H1 (cell line): ENCODE measurements at regions not wholly inside any gene's neighbourhood (a gene's known extent, or its start where the extent isn't known, plus 50 kb on each side); places are given as distances from the start of the nearest gene placed in this dataset.

Experiments
- CTCF ChIA-PET: fragments of 300-600 bp; sonication (Branson Sonifier 250); formaldehyde crosslinking; loops from one replicate; lab custom pipeline; 2021; ENCODE audit not compliant: partially characterized antibody; lab: Charles Lee
- POLR2A ChIA-PET: fragments of 300-600 bp; sonication (Branson Sonifier 250); formaldehyde crosslinking; loops from one replicate; lab custom pipeline; 2021; ENCODE audit warnings: inconsistent platforms; ENCODE audit not compliant: partially characterized antibody; lab: Charles Lee
- DNase-seq, 2 experiments: peaks; one replicate each; pipeline versions ENCODE4 v3.0.0 to v3.0.0-alpha.2; 2010 to 2022; ENCODE audit warnings: low spot score in 2 of 2, low read depth in 1 of 2, mixed read lengths in 1 of 2
- FAIRE-seq: peaks from 2 replicates; lab custom pipeline; 2011; peaks lifted over from hg19 to GRCh38; lab: Jason Lieb, UNC
- H2AFZ ChIP-seq: 2 replicates; pipeline ENCODE4 v1.8.1; 2012; ENCODE audit warnings: low read length, inconsistent platforms
- H2AK5ac ChIP-seq: 2 replicates; pipeline ENCODE4 v1.6.1; 2013; ENCODE audit warnings: low read depth, low read length
- H2BK120ac ChIP-seq: replicated peaks from 2 replicates; pipeline ENCODE3; 2013; ENCODE audit warnings: low read depth, low read length, inconsistent platforms
- H2BK12ac ChIP-seq: 2 replicates; pipeline ENCODE4 v1.6.1; 2013; ENCODE audit warnings: low read depth, low read length
- H2BK15ac ChIP-seq: 2 replicates; pipeline ENCODE4 v1.6.1; 2013; ENCODE audit warnings: low read length
- H2BK20ac ChIP-seq: 2 replicates; pipeline ENCODE4 v1.6.1; 2013; ENCODE audit warnings: low read length
- H2BK5ac ChIP-seq: 2 replicates; pipeline ENCODE4 v1.6.1; 2013; ENCODE audit warnings: low read depth, low read length
- H3K14ac ChIP-seq: 2 replicates; pipeline ENCODE4 v1.6.1; 2013; ENCODE audit warnings: inconsistent platforms; ENCODE audit not compliant: insufficient read length
- H3K18ac ChIP-seq: 2 replicates; pipeline ENCODE4 v1.6.1; 2013; ENCODE audit warnings: low read length; ENCODE audit errors: extremely low read depth
- H3K23ac ChIP-seq: 2 replicates; pipeline ENCODE4 v1.6.1; 2013; ENCODE audit warnings: inconsistent platforms; ENCODE audit not compliant: insufficient read length
- H3K23me2 ChIP-seq: 2 replicates; pipeline ENCODE4 v1.6.1; 2013; ENCODE audit warnings: low read depth, low read length
- H3K27ac ChIP-seq: 2 replicates; pipeline ENCODE4 v1.6.1; 2011; ENCODE audit warnings: low read depth, low read length, inconsistent platforms
- H3K27me3 ChIP-seq, 4 experiments: replicated peaks in 1 of 4; 1 replicate in 1 of 4; 2 replicates in 3 of 4; pipeline versions ENCODE4 v1.6.1 to v1.8.1; 2011 to 2013; ENCODE audit warnings: low read length in 3 of 4, mild to moderate bottlenecking in 3 of 4, inconsistent platforms in 2 of 4, mixed read lengths in 2 of 4, moderate library complexity in 1 of 4; ENCODE audit not compliant: control insufficient read depth in 3 of 4, insufficient read depth in 3 of 4; ENCODE audit errors: extremely low read depth in 1 of 4
- H3K36me3 ChIP-seq, 4 experiments: 2 replicates each; pipeline versions ENCODE4 v1.6.1 to v1.8.1; 2011 to 2013; ENCODE audit warnings: mild to moderate bottlenecking in 4 of 4, low read length in 3 of 4, moderate library complexity in 2 of 4, control low read depth in 1 of 4, inconsistent platforms in 1 of 4; ENCODE audit not compliant: insufficient read depth in 4 of 4, control insufficient read depth in 2 of 4
- H3K4ac ChIP-seq: replicated peaks from 2 replicates; pipeline ENCODE3; 2013; ENCODE audit warnings: low read length, low read depth, mixed read lengths, inconsistent platforms; ENCODE audit not compliant: insufficient read length
- H3K4me1 ChIP-seq, 4 experiments: replicated peaks in 1 of 4; 1 replicate in 1 of 4; 2 replicates in 3 of 4; pipeline versions ENCODE4 v1.6.1 to v1.8.1; 2011 to 2013; ENCODE audit warnings: low read length in 3 of 4, inconsistent platforms in 2 of 4, mixed read lengths in 1 of 4; ENCODE audit not compliant: insufficient read depth in 4 of 4, control insufficient read depth in 3 of 4
- H3K4me2 ChIP-seq, 2 experiments: 2 replicates each; pipeline versions ENCODE4 v1.6.1 to v1.8.1; 2011 to 2013; ENCODE audit warnings: low read depth in 2 of 2, low read length in 2 of 2, control low read depth in 1 of 2, inconsistent platforms in 1 of 2, mild to moderate bottlenecking in 1 of 2; ENCODE audit not compliant: insufficient read depth in 1 of 2
- H3K4me3 ChIP-seq, 4 experiments: fragments of 200-600, 300-600 bp in 1 of 4; sonication (generic), shearing (Covaris generic), sonication (Bioruptor Twin) in 1 of 4; 2 replicates each; pipeline versions ENCODE4 v1.5.1 to v1.8.1; 2011 to 2016; ENCODE audit warnings: low read length in 4 of 4, low read depth in 3 of 4, control low read depth in 2 of 4, inconsistent platforms in 2 of 4, mild to moderate bottlenecking in 2 of 4, mixed read lengths in 1 of 4, moderate library complexity in 1 of 4; ENCODE audit not compliant: insufficient read depth in 2 of 4; ENCODE audit errors: extremely low read depth in 1 of 4
- H3K56ac ChIP-seq: replicated peaks from 2 replicates; pipeline ENCODE3; 2013; ENCODE audit warnings: low read depth, mild to moderate bottlenecking, mixed read lengths, low read length, inconsistent platforms; ENCODE audit not compliant: insufficient read length
- H3K79me1 ChIP-seq: 2 replicates; pipeline ENCODE4 v1.6.1; 2013; ENCODE audit warnings: low read depth, low read length, control low read depth
- H3K79me2 ChIP-seq, 2 experiments: 2 replicates each; pipeline versions ENCODE4 v1.6.1 to v1.8.1; 2012 to 2013; ENCODE audit warnings: low read length in 2 of 2, mild to moderate bottlenecking in 2 of 2, inconsistent platforms in 1 of 2; ENCODE audit not compliant: insufficient read depth in 2 of 2, control insufficient read depth in 1 of 2
- H3K9ac ChIP-seq, 4 experiments: replicated peaks in 1 of 4; 1 replicate in 1 of 4; 2 replicates in 3 of 4; pipeline versions ENCODE4 v1.6.1 to v1.8.1; 2011 to 2013; ENCODE audit warnings: low read depth in 3 of 4, low read length in 3 of 4, control low read depth in 2 of 4, mild to moderate bottlenecking in 2 of 4, moderate library complexity in 2 of 4, inconsistent platforms in 1 of 4; ENCODE audit errors: extremely low read depth in 1 of 4
- H3K9me3 ChIP-seq, 2 experiments: 2 replicates each; pipeline versions ENCODE4 v1.6.1 to v1.8.1; 2012 to 2013; ENCODE audit warnings: mild to moderate bottlenecking in 2 of 2, moderate library complexity in 2 of 2, control low read depth in 1 of 2, inconsistent platforms in 1 of 2, low read depth in 1 of 2, low read length in 1 of 2, mixed read lengths in 1 of 2; ENCODE audit not compliant: insufficient read depth in 2 of 2
- H4K20me1 ChIP-seq, 2 experiments: replicated peaks in 1 of 2; 2 replicates each; pipeline versions ENCODE3 to v1.8.1; 2011 to 2013; ENCODE audit warnings: inconsistent platforms in 2 of 2, low read length in 2 of 2, mild to moderate bottlenecking in 1 of 2; ENCODE audit not compliant: insufficient read depth in 2 of 2, control insufficient read depth in 1 of 2
- H4K5ac ChIP-seq: 2 replicates; pipeline ENCODE4 v1.6.1; 2013; ENCODE audit warnings: low read length, low read depth, mixed read lengths, inconsistent platforms; ENCODE audit not compliant: insufficient read length
- H4K8ac ChIP-seq: 2 replicates; pipeline ENCODE4 v1.8.0; 2013; ENCODE audit warnings: mild to moderate bottlenecking, moderate library complexity, low read length, inconsistent platforms; ENCODE audit not compliant: insufficient read depth; ENCODE audit errors: extremely low read depth
- H4K91ac ChIP-seq: replicated peaks from 2 replicates; pipeline ENCODE3; 2013; ENCODE audit warnings: low read length, mixed read lengths, inconsistent platforms; ENCODE audit not compliant: insufficient read length
- BRCA1 ChIP-seq: IDR thresholded peaks from 2 replicates; pipeline ENCODE4 v1.6.1; 2012; ENCODE audit warnings: low read depth, low read length, improper control_type of control experiment
- EGR1 ChIP-seq: IDR thresholded peaks from 2 replicates; pipeline ENCODE4 v1.6.1; 2011; ENCODE audit warnings: low read depth, low read length, borderline replicate concordance
- KDM4A ChIP-seq: IDR thresholded peaks from one replicate; pipeline ENCODE4 v1.7.1; 2012; ENCODE audit warnings: low read depth, mild to moderate bottlenecking, moderate library complexity, low read length, inconsistent platforms; ENCODE audit not compliant: severe bottlenecking
- KDM5A ChIP-seq: fragments of 200-600 bp; IDR thresholded peaks from 2 replicates; pipeline ENCODE4 v1.7.1; 2012; ENCODE audit warnings: mild to moderate bottlenecking, low read length, inconsistent platforms, mixed read lengths
- POLR2A ChIP-seq, 2 experiments: IDR thresholded peaks; 1 replicate in 1 of 2; 2 replicates in 1 of 2; pipeline ENCODE4 v1.6.1; 2011; ENCODE audit warnings: low read depth in 2 of 2, low read length in 2 of 2, mild to moderate bottlenecking in 2 of 2; ENCODE audit errors: control extremely low read depth in 1 of 2
- RAD21 ChIP-seq, 2 experiments: IDR thresholded peaks in 1 of 2; conservative IDR thresholded peaks in 1 of 2; 2 replicates each; pipeline ENCODE4 v1.6.1; 2011; ENCODE audit warnings: low read depth in 2 of 2, low read length in 2 of 2, improper control_type of control experiment in 1 of 2, inconsistent platforms in 1 of 2, mild to moderate bottlenecking in 1 of 2, moderate library complexity in 1 of 2
- RXRA ChIP-seq: IDR thresholded peaks from 2 replicates; pipeline ENCODE4 v1.6.1; 2011; ENCODE audit warnings: low read depth, mild to moderate bottlenecking, low read length, moderate library complexity; ENCODE audit not compliant: insufficient read depth
- SP1 ChIP-seq: IDR thresholded peaks from 2 replicates; pipeline ENCODE4 v1.6.1; 2011; ENCODE audit warnings: low read depth, low read length
- TBP ChIP-seq: IDR thresholded peaks from 2 replicates; pipeline ENCODE4 v1.6.1; 2011; ENCODE audit warnings: low read depth, low read length, improper control_type of control experiment
- TCF12 ChIP-seq: IDR thresholded peaks from 2 replicates; pipeline ENCODE4 v1.6.1; 2011; ENCODE audit warnings: low read depth, mild to moderate bottlenecking, low read length
- WGBS, 2 experiments: shearing (Covaris generic) in 1 of 2; methylation state at CpG; one replicate each; pipeline versions ENCODE4 v1.1.6 to v1.1.7; 2013 to 2015; ENCODE audit warnings: low lambda C conversion rate in 2 of 2, mixed read lengths in 2 of 2, inconsistent platforms in 1 of 2, low coverage in 1 of 2, missing lambda C conversion rate in 1 of 2; ENCODE audit not compliant: insufficient replicate concordance in 2 of 2, insufficient coverage in 1 of 2, insufficient read length in 1 of 2; ENCODE audit errors: extremely low coverage in 1 of 2, missing lambda C conversion rate in 1 of 2; 5-methylcytosine and 5-hydroxymethylcytosine counted together

DNA sequence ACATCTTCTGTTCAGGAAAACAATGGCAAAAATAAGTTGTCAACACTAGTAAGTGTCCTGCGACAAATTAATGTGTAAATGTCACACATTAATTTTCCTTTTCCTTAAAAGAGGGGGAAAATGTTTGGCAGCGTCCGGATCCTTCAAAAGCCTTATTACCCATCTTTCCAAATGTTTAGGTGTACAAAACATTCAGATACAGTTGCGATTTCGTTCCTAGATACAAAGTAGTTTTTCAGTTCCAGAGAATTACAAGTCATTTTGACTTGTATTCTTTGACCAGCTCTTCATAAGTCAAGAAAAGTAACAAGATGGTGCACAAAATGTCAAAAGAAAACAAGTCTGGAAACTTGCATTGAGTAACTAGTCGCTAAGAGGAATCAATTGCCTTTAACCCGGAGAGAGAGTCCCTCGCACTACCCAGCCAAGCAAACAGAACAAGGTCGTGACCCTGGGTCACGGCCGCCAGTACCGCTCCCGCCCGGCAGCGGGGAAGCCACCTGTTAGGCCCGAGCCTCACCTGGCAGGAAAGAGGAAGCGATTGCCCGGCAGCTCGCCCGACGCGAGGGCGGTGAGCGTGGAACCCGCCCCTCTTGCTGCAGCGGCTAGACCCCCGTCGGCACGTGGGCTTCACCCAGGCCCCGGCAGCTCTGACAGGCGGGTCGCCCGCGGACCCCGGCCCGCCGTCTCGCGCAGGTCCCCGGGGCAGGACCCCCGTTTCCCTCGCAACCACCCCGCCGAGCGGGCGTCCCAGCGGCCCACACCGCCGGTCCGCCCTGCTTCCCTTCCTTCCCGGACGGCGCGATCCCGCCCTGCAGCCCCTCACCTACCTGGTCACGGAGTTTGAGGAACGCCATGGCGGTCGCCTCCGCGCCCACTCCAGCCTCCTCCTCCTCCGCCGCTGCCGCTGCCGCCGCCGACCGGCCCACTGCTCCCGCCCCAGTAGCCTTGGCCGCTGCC, 61.0 kb upstream of the ANKRD28 start:
- H3K4ac ChIP-seq: no peak overlapping the region
- H2BK12ac ChIP-seq: no peak overlapping the region
- H3K18ac ChIP-seq: peak overlapping the region; percentile 71; the same call in 1 of the 2 replicates
- peak overlapping the region; percentile 76; the same call in 1 of the 2 replicates for H4K8ac ChIP-seq
- H2BK120ac ChIP-seq: no peak overlapping the region
- H3K23ac ChIP-seq: no peak overlapping the region
- no peak overlapping the region for H3K14ac ChIP-seq
- H3K79me1 ChIP-seq: no peaks in the 10 kb centered on the region; the same call in 1 of the 2 replicates
- H4K91ac ChIP-seq: no peak overlapping the region
- no peak overlapping the region for H4K5ac ChIP-seq
- H3K79me2 ChIP-seq: peaks cover 12 to 56% of the 10 kb centered on the region in 2 experiments; a peak in 3 of 4 replicates
- 0 out of 2 replicates have a peak overlapping the region, but pooled peaks have one; percentile 40 for H3K27ac ChIP-seq
- H3K4me1 ChIP-seq: peaks cover 0 to 6% (median 0%) of the 10 kb centered on the region in 4 experiments; a peak in 2 of 7 replicates
- CTCF ChIA-PET: no interaction called here
- H3K9me3 ChIP-seq: no peaks in the 10 kb centered on the region
- H3K23me2 ChIP-seq: peaks cover 11% of the 10 kb centered on the region
- no peak overlapping the region for H2BK15ac ChIP-seq
- peak overlapping the region; percentile 13 for H3K56ac ChIP-seq
- POLR2A ChIA-PET: interaction anchor here (0.7 to 0.9 kb wide), 2 partner anchors 12 to 44 kb away, joined by 3 read pairs; no protein-coding TSS in a partner anchor
- H3K27me3 ChIP-seq: no peaks in the 10 kb centered on the region
- peak overlapping the region; percentile 72 to 92 for H3K4me2 ChIP-seq
- peak overlapping the region; percentile 50 to 72 (median 68) for H3K4me3 ChIP-seq
- H2AK5ac ChIP-seq: no peak overlapping the region
- H4K20me1 ChIP-seq: no peaks in the 10 kb centered on the region
- H2AFZ ChIP-seq: no peak overlapping the region
- peak in 1 of 2 experiments; percentile 79 for DNase-seq
- WGBS, 2 experiments: 7% methylated on average over 37 of the region's 70 CpGs; no CpG with 5 or more reads in 1 of the 2 experiments
- peak overlapping the region; percentile 46 to 87 (median 70) for H3K9ac ChIP-seq
- no peak overlapping the region; the same call in 1 of the 2 replicates for H2BK5ac ChIP-seq
- FAIRE-seq: peak; percentile 39
- no peaks in the 10 kb centered on the region for H3K36me3 ChIP-seq
- H2BK20ac ChIP-seq: no peak overlapping the region
- TF ChIP-seq RAD21 (IDR thresholded peaks at IDR 0.05 in 1 of 2, conservative IDR thresholded peaks at IDR 0.05 in 1 of 2; ENCODE audit: low read depth in 2 of 2, low read length in 2 of 2) (peak in 1 of 2 experiments; percentile 20; a peak in 2 of 4 replicates), SP1 (no peak), KDM5A (no peak), POLR2A (IDR thresholded peaks at IDR 0.05; ENCODE audit: control extremely low read depth in 1 of 2, low read depth in 2 of 2, low read length in 2 of 2) (peak in 1 of 2 experiments; percentile 54; a peak in 2 of 3 replicates), EGR1 (no peak), TCF12 (peak; percentile 49; the same call in 1 of the 2 replicates), RXRA (peak; percentile 68; the same call in 1 of the 2 replicates), KDM4A (peak; percentile 83), BRCA1 (no peak), TBP (0 out of 2 replicates have a peak, but pooled peaks have one; percentile 25)
